NCI-H526 (cell line): ENCODE measurements at regions not wholly inside any gene's neighbourhood (a gene's known extent, or its start where the extent isn't known, plus 50 kb on each side); places are given as distances from the start of the nearest gene placed in this dataset.
"Not testable (repeated sequence)": the region's sequence is repeated elsewhere in the genome, so short reads cannot be mapped to it uniquely, and the experiment has no call there.

ENCODE experiments used
- DNase-seq, 2 experiments: peaks; one replicate each; lab custom pipeline; 2025; lab: John Stamatoyannopoulos, UW

DNA sequence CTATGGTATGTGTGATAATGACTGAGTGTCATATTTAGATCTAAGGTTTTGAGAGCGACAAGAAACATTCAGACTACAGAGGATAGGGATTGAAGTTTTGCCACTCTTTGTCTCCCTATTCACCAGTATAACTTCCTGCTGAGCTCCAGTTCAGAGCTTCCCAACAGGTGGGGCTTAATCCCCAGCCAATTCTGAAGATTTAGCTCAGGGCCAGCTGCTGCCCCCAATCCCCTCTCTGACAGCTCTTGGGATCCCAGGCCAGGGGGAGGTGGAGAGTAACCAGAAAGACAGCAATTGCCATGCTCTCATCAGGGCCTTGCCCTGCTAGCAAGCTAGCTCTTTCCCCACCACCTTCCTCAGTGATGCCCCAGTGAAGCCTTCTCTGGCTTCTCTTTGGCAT lies 57.8 kb downstream of the TRIL start:
- no peak for DNase-seq

DNA sequence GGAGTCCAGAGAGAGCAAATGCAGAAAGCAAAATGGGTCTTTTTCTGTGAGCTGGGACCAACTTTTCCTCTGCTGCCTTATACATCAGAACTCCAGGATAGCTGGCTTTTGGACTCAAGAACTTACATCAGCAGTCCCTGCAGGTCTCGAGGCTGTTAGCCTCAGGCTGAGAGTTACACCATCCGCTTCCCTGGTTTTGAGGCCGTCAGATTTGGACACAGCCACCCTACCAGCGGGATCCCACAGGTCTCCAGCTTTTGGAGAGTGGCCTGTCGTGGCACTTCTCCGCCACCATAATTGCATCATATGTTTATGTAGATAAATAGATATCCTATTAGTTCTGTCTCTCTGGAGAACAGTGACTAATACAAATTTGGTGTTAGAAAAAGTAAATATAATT lies 64.2 kb downstream of the TRIL start:
- DNase-seq, result no peak

DNA sequence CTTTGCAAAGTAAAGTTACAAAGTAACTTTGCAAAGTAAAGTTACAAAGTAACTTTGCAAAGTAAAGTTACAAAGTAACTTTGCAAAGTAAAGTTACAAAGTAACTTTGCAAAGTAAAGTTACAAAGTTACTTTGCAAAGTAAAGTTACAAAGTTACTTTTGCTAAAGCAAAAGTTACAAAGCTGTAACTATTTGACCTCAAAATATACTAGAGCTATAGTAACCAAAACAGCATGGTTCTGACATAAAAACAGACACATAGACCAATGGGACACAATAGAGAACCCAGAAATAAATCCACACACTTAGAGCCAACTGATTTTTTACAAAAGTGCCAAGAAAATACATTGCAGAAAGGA lies 66.3 kb downstream of the TRIL start:
- DNase-seq, result not testable (repeated sequence)

DNA sequence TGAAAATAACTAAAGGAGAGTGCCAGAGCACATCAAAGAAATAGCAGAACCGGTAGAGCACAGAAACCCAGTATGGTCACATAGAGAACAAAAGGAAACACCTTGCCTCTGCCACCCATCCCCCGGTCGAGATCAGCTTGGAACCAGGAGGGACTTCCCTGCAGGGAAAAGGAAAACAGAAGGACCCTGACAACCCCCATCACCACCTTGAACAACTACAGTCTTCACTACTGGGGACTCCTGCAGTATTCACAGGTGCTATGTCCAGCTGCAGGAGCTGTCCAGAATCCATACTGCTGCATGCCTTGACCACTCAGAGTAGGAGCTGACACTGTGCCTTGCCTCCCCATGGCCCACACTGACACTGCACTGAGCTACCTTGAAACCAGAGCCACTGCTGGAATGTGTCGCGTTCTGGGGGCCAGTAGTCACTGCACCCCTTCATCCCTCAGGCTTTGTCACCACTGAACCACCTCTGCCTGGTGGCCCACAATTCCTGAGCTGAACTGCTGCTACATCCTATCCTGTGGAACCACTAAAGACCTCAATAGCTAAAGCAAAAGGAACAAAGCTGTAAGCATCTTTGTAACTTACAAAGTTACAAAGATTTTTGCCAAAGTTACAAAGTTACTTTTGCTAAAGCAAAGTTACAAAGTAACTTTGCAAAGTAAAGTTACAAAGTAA lies 66.8 kb downstream of the TRIL start:
- DNase-seq, result peak in 1 of 2 experiments; percentile 33

DNA sequence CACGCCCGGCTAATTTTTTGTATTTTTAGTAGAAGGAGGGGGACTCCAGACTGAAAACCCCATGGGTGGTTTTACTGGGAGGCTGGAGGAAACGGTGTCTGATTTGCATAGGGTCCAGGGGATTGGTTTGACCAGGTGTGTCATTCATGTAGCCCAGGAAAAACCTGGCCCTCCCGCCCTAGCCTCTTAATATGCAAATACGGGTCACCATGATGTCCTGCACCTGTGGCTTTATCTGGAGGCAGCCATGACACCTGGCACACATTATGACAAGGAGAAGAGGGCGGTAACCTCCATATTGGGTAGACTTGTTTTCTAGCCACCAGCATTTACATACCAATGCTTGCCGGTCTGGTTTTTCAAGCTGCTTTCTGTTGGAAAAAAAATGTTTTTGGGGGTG lies 68.0 kb downstream of the TRIL start:
- peak; percentile 93 to 96 for DNase-seq

DNA sequence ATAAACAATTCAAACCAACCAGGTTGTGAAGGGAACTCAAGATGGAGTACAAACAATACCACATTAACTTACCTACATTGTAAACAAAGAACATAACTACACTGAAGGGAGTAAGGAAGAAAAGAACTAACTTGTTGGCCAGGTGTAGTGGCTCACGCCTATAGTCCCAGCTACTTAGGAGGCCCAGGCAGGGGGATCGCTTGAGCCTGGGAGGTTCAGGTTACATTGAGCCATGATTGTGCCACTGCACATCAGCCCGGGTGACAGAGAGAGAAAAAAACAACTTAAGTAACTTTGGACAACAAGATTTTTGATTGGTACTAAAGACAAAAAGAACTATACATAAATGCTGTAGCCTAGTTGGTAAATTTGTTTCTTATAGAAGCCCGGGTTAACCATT lies 68.8 kb downstream of the TRIL start:
- peak in 1 of 2 experiments; percentile 9 for DNase-seq

DNA sequence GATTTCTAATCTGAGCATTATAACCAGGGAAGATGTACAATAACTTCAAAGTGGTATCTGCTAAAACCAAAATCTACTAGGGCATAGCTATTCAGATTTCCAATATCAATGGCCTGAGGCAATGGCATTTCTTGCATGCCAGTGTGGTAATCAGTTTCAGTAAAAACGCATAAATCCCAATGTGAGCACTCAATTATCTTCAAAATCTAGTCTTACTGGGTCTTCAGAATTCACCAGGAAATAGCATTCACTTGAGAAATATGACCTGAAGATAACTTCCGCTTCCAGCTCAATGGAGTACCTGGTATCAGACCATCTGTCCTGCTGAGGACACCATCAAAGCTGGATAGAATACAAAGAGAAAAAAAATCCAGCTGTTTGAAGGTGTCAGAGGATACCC lies 72.4 kb downstream of the TRIL start:
- DNase-seq, result no peak

DNA sequence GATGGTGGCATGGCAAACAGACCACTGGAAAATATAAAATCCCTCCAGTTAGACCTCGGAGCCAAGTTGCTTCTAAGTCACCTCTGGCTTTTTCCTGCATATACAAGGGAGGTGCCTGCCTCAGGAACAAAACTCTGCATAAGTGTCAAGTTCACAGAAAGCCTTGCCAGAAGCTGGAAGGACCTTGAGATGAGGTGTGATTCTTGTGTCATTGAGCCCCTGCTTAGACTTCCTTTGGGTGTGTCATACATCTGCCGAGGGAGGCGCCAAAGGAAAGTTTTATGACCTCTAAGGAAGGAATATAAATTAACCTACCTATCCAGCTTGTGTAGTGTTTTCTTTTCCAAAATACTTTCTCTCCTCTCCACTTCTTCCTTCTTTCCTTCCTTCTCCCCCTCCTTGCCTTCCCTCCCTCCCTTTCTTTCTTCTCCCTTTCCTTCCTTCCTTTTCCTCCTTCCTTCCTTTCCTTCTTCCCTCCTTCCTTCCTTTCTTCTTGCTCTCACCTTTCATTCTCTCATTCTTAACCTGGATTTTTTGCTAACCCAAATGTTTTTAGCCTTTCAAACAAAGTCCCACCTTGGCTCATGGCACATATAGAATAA lies 75.2 kb downstream of the TRIL start:
- no peak for DNase-seq

DNA sequence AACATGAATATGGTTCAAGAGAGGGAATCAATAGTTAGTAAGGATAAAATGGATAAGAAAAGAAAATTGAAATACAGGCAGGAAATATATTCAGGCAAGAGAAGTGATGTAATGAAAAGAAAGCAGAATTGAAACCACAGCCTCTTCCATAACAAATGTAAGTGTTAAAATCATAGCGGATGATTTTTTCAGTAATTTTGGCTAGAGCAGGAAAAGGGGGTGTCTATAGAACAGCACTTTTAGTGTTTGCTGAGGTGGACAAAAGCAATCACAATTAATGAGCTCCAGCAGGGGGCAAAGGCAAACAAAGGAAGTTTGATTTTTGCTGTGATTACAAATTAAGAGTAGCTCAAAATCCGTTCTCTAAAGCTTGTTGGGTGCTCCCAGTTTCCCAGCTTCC lies 79.0 kb downstream of the TRIL start:
- no peak for DNase-seq

DNA sequence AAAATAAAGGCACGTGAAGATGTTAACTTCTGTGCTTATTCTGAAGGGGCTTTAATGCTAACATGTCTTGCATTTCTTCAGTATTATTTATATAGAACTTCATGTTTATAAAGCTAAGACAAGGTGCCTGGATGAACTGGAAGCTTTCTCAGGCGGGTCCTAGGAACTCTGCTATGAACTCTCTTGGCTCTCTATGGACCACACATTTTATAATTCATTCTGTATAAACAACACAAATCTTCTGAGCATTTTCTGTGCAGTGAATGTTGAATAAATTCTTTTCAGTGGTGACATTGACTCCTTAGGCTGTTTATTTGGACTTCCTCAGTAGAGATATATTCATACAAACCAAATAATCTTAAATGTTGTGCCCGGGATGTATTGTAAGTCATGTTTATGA lies 79.6 kb downstream of the TRIL start:
- DNase-seq, result no peak
